ENCODE measurements at regions not wholly inside any gene's neighbourhood (a gene's known extent, or its start where the extent isn't known, plus 50 kb on each side); places are given as distances from the start of the nearest gene placed in this dataset.

GRCh38 chr16:61195006-61195405 is 841.2 kb downstream of the CDH8 start:
- TF ChIP-seq EZH2 (IDR thresholded peaks at IDR 0.05; ENCODE audit: insufficient read depth, poor library complexity, severe bottlenecking) (no peak), EZH2phosphoT487 (IDR thresholded peaks at IDR 0.05; ENCODE audit: insufficient read depth, low read depth) (no peak)
- no peaks in the 10 kb centered on the region for H3K4me1 ChIP-seq (ENCODE audit: insufficient read depth)
- H3K4me3 ChIP-seq, result no peak overlapping the region
- in situ Hi-C loops (cut with MboI), result no loop called here
- no peak overlapping the region for H3K4me2 ChIP-seq (ENCODE audit: unreplicated experiment)
- no peak overlapping the region for H3K27ac ChIP-seq
- no peak overlapping the region for H2AFZ ChIP-seq
- H3K9me2 ChIP-seq (ENCODE audit: insufficient read depth), result no peaks in the 10 kb centered on the region
- no peak for DNase-seq
- no peaks in the 10 kb centered on the region for H4K20me1 ChIP-seq (ENCODE audit: insufficient read depth)
- no peaks in the 10 kb centered on the region for H3K79me2 ChIP-seq (ENCODE audit: insufficient read depth)
- no peaks in the 10 kb centered on the region for H3K27me3 ChIP-seq (replicated peaks; ENCODE audit: insufficient read depth)
- no peaks in the 10 kb centered on the region for H3K9me3 ChIP-seq (ENCODE audit: low read depth)
- no peaks in the 10 kb centered on the region for H3F3A ChIP-seq (ENCODE audit: insufficient read depth)
- H3K9ac ChIP-seq, result no peak overlapping the region
- H3K36me3 ChIP-seq (ENCODE audit: low read depth), result no peaks in the 10 kb centered on the region

GRCh38 chr16:61194573-61194972 is 841.7 kb downstream of the CDH8 start:
- Histone ChIP-seq H3K27me3 (replicated peaks; ENCODE audit: insufficient read depth) (no peaks in the 10 kb centered on the region), H3K36me3 (ENCODE audit: low read depth) (no peaks in the 10 kb centered on the region), H3K79me2 (ENCODE audit: insufficient read depth) (no peaks in the 10 kb centered on the region), H2AFZ (no peak overlapping the region), H3K9ac (no peak overlapping the region), H3K4me2 (ENCODE audit: unreplicated experiment) (no peak overlapping the region), H4K20me1 (ENCODE audit: insufficient read depth) (no peaks in the 10 kb centered on the region), H3K4me3 (no peak overlapping the region), H3K4me1 (ENCODE audit: insufficient read depth) (no peaks in the 10 kb centered on the region), H3K9me2 (ENCODE audit: insufficient read depth) (no peaks in the 10 kb centered on the region), H3F3A (ENCODE audit: insufficient read depth) (no peaks in the 10 kb centered on the region), H3K27ac (no peak overlapping the region), H3K9me3 (ENCODE audit: low read depth) (no peaks in the 10 kb centered on the region)
- no peak for DNase-seq
- TF ChIP-seq EZH2 (IDR thresholded peaks at IDR 0.05; ENCODE audit: insufficient read depth, poor library complexity, severe bottlenecking) (no peak), EZH2phosphoT487 (IDR thresholded peaks at IDR 0.05; ENCODE audit: insufficient read depth, low read depth) (no peak)
- in situ Hi-C loops (cut with MboI), result no loop called here

GRCh38 chr16:61182391-61182790 is 853.8 kb downstream of the CDH8 start:
- no peak for TF ChIP-seq EZH2 (IDR thresholded peaks at IDR 0.05; ENCODE audit: insufficient read depth, poor library complexity, severe bottlenecking)
- no peak for TF ChIP-seq EZH2phosphoT487 (IDR thresholded peaks at IDR 0.05; ENCODE audit: insufficient read depth, low read depth)
- Histone ChIP-seq H3K4me2 (ENCODE audit: unreplicated experiment) (no peak overlapping the region), H3K27ac (no peak overlapping the region), H4K20me1 (ENCODE audit: insufficient read depth) (no peaks in the 10 kb centered on the region), H3K9me3 (ENCODE audit: low read depth) (no peaks in the 10 kb centered on the region), H3K79me2 (ENCODE audit: insufficient read depth) (no peaks in the 10 kb centered on the region), H3K4me1 (ENCODE audit: insufficient read depth) (no peaks in the 10 kb centered on the region), H3K9me2 (ENCODE audit: insufficient read depth) (no peaks in the 10 kb centered on the region), H3K4me3 (no peak overlapping the region), H2AFZ (no peak overlapping the region), H3K27me3 (replicated peaks; ENCODE audit: insufficient read depth) (no peaks in the 10 kb centered on the region), H3K9ac (no peak overlapping the region), H3K36me3 (ENCODE audit: low read depth) (no peaks in the 10 kb centered on the region), H3F3A (ENCODE audit: insufficient read depth) (no peaks in the 10 kb centered on the region)
- in situ Hi-C loops (cut with MboI), result no loop called here
- no peak for DNase-seq
- 7 to 13% methylated on average over 1 of the region's 1 CpG for WGBS, 2 experiments (ENCODE audit: low coverage in 1 of 2, low lambda C conversion rate in 2 of 2, missing lambda C conversion rate in 2 of 2)

- 24 to 25% methylated on average over 2 of the region's 2 CpGs for WGBS, 2 experiments (ENCODE audit: low coverage in 1 of 2, low lambda C conversion rate in 2 of 2, missing lambda C conversion rate in 2 of 2)
Observed at GRCh38 chr16:61181982-61182381, 854.3 kb downstream of the CDH8 start.

GRCh38 chr16:61179561-61179960 is 856.7 kb downstream of the CDH8 start:
- 38 to 45% methylated on average over 2 of the region's 2 CpGs for WGBS, 2 experiments (ENCODE audit: low coverage in 1 of 2, low lambda C conversion rate in 2 of 2, missing lambda C conversion rate in 2 of 2)
- no peak for DNase-seq
- Histone ChIP-seq H3K9me3 (ENCODE audit: low read depth) (no peaks in the 10 kb centered on the region), H3K36me3 (ENCODE audit: low read depth) (no peaks in the 10 kb centered on the region), H3K4me1 (ENCODE audit: insufficient read depth) (no peaks in the 10 kb centered on the region), H3K9me2 (ENCODE audit: insufficient read depth) (no peaks in the 10 kb centered on the region), H4K20me1 (ENCODE audit: insufficient read depth) (no peaks in the 10 kb centered on the region), H3F3A (ENCODE audit: insufficient read depth) (no peaks in the 10 kb centered on the region), H3K27me3 (replicated peaks; ENCODE audit: insufficient read depth) (no peaks in the 10 kb centered on the region), H3K27ac (no peak overlapping the region), H2AFZ (no peak overlapping the region), H3K79me2 (ENCODE audit: insufficient read depth) (no peaks in the 10 kb centered on the region), H3K4me3 (no peak overlapping the region), H3K9ac (no peak overlapping the region), H3K4me2 (ENCODE audit: unreplicated experiment) (no peak overlapping the region)
- no peak for TF ChIP-seq EZH2phosphoT487 (IDR thresholded peaks at IDR 0.05; ENCODE audit: insufficient read depth, low read depth)
- no peak for TF ChIP-seq EZH2 (IDR thresholded peaks at IDR 0.05; ENCODE audit: insufficient read depth, poor library complexity, severe bottlenecking)
- in situ Hi-C loops (cut with MboI), result no loop called here

More at GRCh38 chr16:61181982-61182381, 854.3 kb downstream of the CDH8 start:
- no peaks in the 10 kb centered on the region for H3K4me1 ChIP-seq (ENCODE audit: insufficient read depth)
- H3K9ac ChIP-seq, result no peak overlapping the region
- no peak for TF ChIP-seq EZH2phosphoT487 (IDR thresholded peaks at IDR 0.05; ENCODE audit: insufficient read depth, low read depth)
- TF ChIP-seq EZH2 (IDR thresholded peaks at IDR 0.05; ENCODE audit: insufficient read depth, poor library complexity, severe bottlenecking), result no peak
- H3K36me3 ChIP-seq (ENCODE audit: low read depth), result no peaks in the 10 kb centered on the region
- no peak overlapping the region for H3K4me2 ChIP-seq (ENCODE audit: unreplicated experiment)
- in situ Hi-C loops (cut with MboI), result no loop called here
- H3K9me2 ChIP-seq (ENCODE audit: insufficient read depth), result no peaks in the 10 kb centered on the region
- no peak overlapping the region for H3K27ac ChIP-seq
- H2AFZ ChIP-seq, result no peak overlapping the region
- no peak for DNase-seq
- H3K27me3 ChIP-seq (replicated peaks; ENCODE audit: insufficient read depth), result no peaks in the 10 kb centered on the region
- H3F3A ChIP-seq (ENCODE audit: insufficient read depth), result no peaks in the 10 kb centered on the region
- H3K4me3 ChIP-seq, result no peak overlapping the region
- no peaks in the 10 kb centered on the region for H4K20me1 ChIP-seq (ENCODE audit: insufficient read depth)
- no peaks in the 10 kb centered on the region for H3K79me2 ChIP-seq (ENCODE audit: insufficient read depth)
- H3K9me3 ChIP-seq (ENCODE audit: low read depth), result no peaks in the 10 kb centered on the region
